GM12891 (cell line): ENCODE measurements at regions not wholly inside any gene's neighbourhood (a gene's known extent, or its start where the extent isn't known, plus 50 kb on each side); places are given as distances from the start of the nearest gene placed in this dataset.

Experiments used
- POLR2A ChIP-seq: IDR thresholded peaks from 2 replicates; pipeline ENCODE4 v1.6.1; 2011; ENCODE audit warnings: low read depth, low read length, control low read depth
- POLR2AphosphoS5 ChIP-seq: IDR thresholded peaks from 2 replicates; pipeline ENCODE4 v1.6.1; 2011; ENCODE audit warnings: low read depth, low read length, control low read depth
- TAF1 ChIP-seq: IDR thresholded peaks from 2 replicates; pipeline ENCODE4 v1.6.1; 2011; ENCODE audit warnings: low read depth, low read length, control low read depth

DNA sequence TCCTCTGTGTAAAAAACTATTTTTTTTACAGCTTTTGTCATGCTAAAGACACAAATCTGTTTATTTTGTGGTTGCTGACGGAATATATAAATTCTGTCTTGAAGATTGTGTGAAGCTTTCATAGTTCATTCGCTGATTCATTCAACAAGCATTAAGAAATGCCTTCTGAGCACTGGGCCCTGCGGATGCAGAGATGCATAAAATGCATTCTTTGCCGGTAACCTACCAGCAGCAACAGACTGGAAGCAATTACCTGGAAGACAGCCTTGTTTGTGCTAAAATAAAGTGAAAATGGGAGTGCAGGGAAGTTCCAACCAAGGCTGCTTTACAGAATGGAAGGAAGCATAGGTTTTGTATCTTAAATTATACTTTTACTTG lies 119.7 kb downstream of the PMAIP1 start:
- TF ChIP-seq TAF1 (no peak), POLR2A (no peak), POLR2AphosphoS5 (no peak)
